Esophagus squamous epithelium (tissue), 4 donors: ENCODE measurements at regions not wholly inside any gene's neighbourhood (a gene's known extent, or its start where the extent isn't known, plus 50 kb on each side); places are given as distances from the start of the nearest gene placed in this dataset.

ENCODE experiments used
- CTCF ChIP-seq, 6 experiments: fragments of 450-650 bp in 4 of 6; fragments of 200-600 bp in 2 of 6; sonication (generic) in 2 of 6; IDR thresholded peaks; one replicate each; pipeline ENCODE4 v1.5.1; 2016 to 2019; ENCODE audit warnings: antibody characterized with exemption in 6 of 6, mild to moderate bottlenecking in 4 of 6, moderate library complexity in 4 of 6
- POLR2A ChIP-seq, 4 donors: fragments of 450-650 bp; IDR thresholded peaks; one replicate each; pipeline ENCODE4 v1.6.1; 2017; ENCODE audit warnings: antibody characterized with exemption in 4 of 4, mild to moderate bottlenecking in 4 of 4, moderate library complexity in 3 of 4

- TF ChIP-seq CTCF (IDR thresholded peaks at IDR 0.05): no peak
- TF ChIP-seq POLR2A (IDR thresholded peaks at IDR 0.05): no peak
Observed at GRCh38 chr10:105800641-105801040, 1159.6 kb downstream of the SORCS3 start.
